B cell (primary cell): ENCODE measurements at regions not wholly inside any gene's neighbourhood (a gene's known extent, or its start where the extent isn't known, plus 50 kb on each side); places are given as distances from the start of the nearest gene placed in this dataset.

Experiments
- ATAC-seq: fragments of 200-7000 bp; cut with Tn5 transposase; one replicate; pipeline ENCODE4 v1.10.0; 2021; ENCODE audit warnings: low read depth, mild to moderate bottlenecking, moderate number of reproducible peaks, moderate library complexity
- CTCF ChIA-PET: fragments of 350-600 bp; sonication (Branson Sonifier 250); formaldehyde crosslinking; loops from one replicate; lab custom pipeline; 2021; ENCODE audit warnings: antibody characterized with exemption, inconsistent platforms; lab: Charles Lee
- POLR2A ChIA-PET: fragments of 350-600 bp; sonication (Branson Sonifier 250); formaldehyde crosslinking; loops from one replicate; lab custom pipeline; 2021; ENCODE audit warnings: antibody characterized with exemption; lab: Charles Lee
- DNase-seq: peaks from one replicate; pipeline ENCODE4 v3.0.0; 2013
- H2AFZ ChIP-seq: 2 replicates; pipeline ENCODE4 v1.6.1; 2012; ENCODE audit warnings: mild to moderate bottlenecking, low read depth, low read length; ENCODE audit not compliant: insufficient read depth, poor library complexity, severe bottlenecking
- H3K27ac ChIP-seq, 2 donors: 1 replicate in 1 of 2; 2 replicates in 1 of 2; pipeline ENCODE4 v1.5.1; 2012 to 2013; ENCODE audit warnings: low read length in 2 of 2, mild to moderate bottlenecking in 2 of 2, moderate library complexity in 1 of 2
- H3K27me3 ChIP-seq, 4 experiments: fragments of 200-600 bp in 1 of 4; sonication (generic) in 1 of 4; replicated peaks in 1 of 4; 1 replicate in 2 of 4; 2 replicates in 2 of 4; pipeline versions ENCODE4 v1.6.1 to v1.7.0; 2013 to 2016; ENCODE audit warnings: low read length in 3 of 4, mild to moderate bottlenecking in 2 of 4, mixed read lengths in 1 of 4, moderate library complexity in 1 of 4; ENCODE audit not compliant: insufficient read depth in 4 of 4, control insufficient read depth in 3 of 4; ENCODE audit errors: control extremely low read depth in 1 of 4
- H3K36me3 ChIP-seq, 2 experiments: replicated peaks in 1 of 2; 1 replicate in 1 of 2; 2 replicates in 1 of 2; pipeline versions ENCODE4 v1.6.1 to v1.7.1; 2013; ENCODE audit warnings: low read length in 1 of 2; ENCODE audit not compliant: insufficient read depth in 2 of 2, control insufficient read depth in 1 of 2; ENCODE audit errors: control extremely low read depth in 1 of 2, extremely low read depth in 1 of 2
- H3K4me1 ChIP-seq, 2 donors: fragments of 200-600 bp in 1 of 2; sonication (generic) in 1 of 2; 1 replicate in 1 of 2; 2 replicates in 1 of 2; pipeline versions ENCODE4 v1.5.1 to v1.6.1; 2013 to 2017; ENCODE audit warnings: low read length in 2 of 2; ENCODE audit not compliant: control insufficient read depth in 2 of 2, insufficient read depth in 2 of 2
- H3K4me2 ChIP-seq: replicated peaks from 2 replicates; pipeline ENCODE3; 2012; ENCODE audit warnings: mild to moderate bottlenecking, low read depth, low read length; ENCODE audit not compliant: poor library complexity, severe bottlenecking
- H3K4me3 ChIP-seq, 5 experiments: fragments of 200-600 bp in 1 of 5; sonication (generic) in 1 of 5; 1 replicate in 3 of 5; 2 replicates in 2 of 5; pipeline versions ENCODE4 v1.5.1 to v1.7.0; 2011 to 2016; ENCODE audit warnings: low read length in 4 of 5, mild to moderate bottlenecking in 4 of 5, low read depth in 2 of 5, control low read depth in 1 of 5, moderate library complexity in 1 of 5; ENCODE audit not compliant: insufficient read depth in 1 of 5; ENCODE audit errors: control extremely low read depth in 1 of 5, extremely low read depth in 1 of 5
- H3K79me2 ChIP-seq: fragments of 200-600 bp; sonication (generic); one replicate; pipeline ENCODE4 v1.6.0; 2016; ENCODE audit warnings: low read length; ENCODE audit not compliant: control insufficient read depth, insufficient read depth
- H3K9ac ChIP-seq: fragments of 200-600 bp; sonication (generic); 2 replicates; pipeline ENCODE4 v1.6.1; 2017; ENCODE audit warnings: mild to moderate bottlenecking, low read length, moderate library complexity
- H3K9me3 ChIP-seq, 3 donors: one replicate each; pipeline versions ENCODE4 v1.6.1 to v1.7.1; 2013; ENCODE audit warnings: low read length in 2 of 3; ENCODE audit not compliant: control insufficient read depth in 2 of 3, insufficient read depth in 1 of 3; ENCODE audit errors: control extremely low read depth in 1 of 3
- H4K20me1 ChIP-seq: 2 replicates; pipeline ENCODE4 v1.6.0; 2012; ENCODE audit warnings: mild to moderate bottlenecking, low read length; ENCODE audit not compliant: insufficient read depth, control insufficient read depth, poor library complexity, severe bottlenecking
- H3K27ac Mint-ChIP-seq: one replicate; pipeline ENCODE4 v1.8.0; 2021; ENCODE audit warnings: mixed read lengths
- H3K27me3 Mint-ChIP-seq: one replicate; pipeline ENCODE4 v1.8.0; 2021; ENCODE audit warnings: mixed read lengths
- H3K4me1 Mint-ChIP-seq: one replicate; pipeline ENCODE4 v1.8.0; 2021; ENCODE audit warnings: mixed read lengths
- H3K4me3 Mint-ChIP-seq: one replicate; pipeline ENCODE4 v1.8.0; 2021; ENCODE audit warnings: mixed read lengths
- H3K9me3 Mint-ChIP-seq: one replicate; pipeline ENCODE4 v1.8.0; 2022; ENCODE audit warnings: mixed read lengths; ENCODE audit not compliant: insufficient read depth
- CTCF ChIP-seq: fragments of 200-600 bp; IDR thresholded peaks from one replicate; pipeline ENCODE4 v1.8.0; 2022; ENCODE audit warnings: antibody characterized with exemption, mild to moderate bottlenecking
- EZH2 ChIP-seq: IDR thresholded peaks from 2 replicates; pipeline ENCODE4 v1.6.1; 2012; ENCODE audit warnings: borderline replicate concordance, low read depth, mild to moderate bottlenecking, moderate library complexity, low read length; ENCODE audit not compliant: insufficient read depth, poor library complexity, severe bottlenecking
- WGBS: methylation state at CpG from one replicate; pipeline ENCODE4 v1.1.5; 2013; ENCODE audit warnings: missing lambda C conversion rate; ENCODE audit not compliant: insufficient coverage; 5-methylcytosine and 5-hydroxymethylcytosine counted together
- intact Hi-C: fragments of 100-400 bp; cut with micrococcal nuclease; formaldehyde crosslinking; loops from one replicate; pipeline ENCODE4 v1.10.0; 2022

- Histone ChIP-seq H3K4me1 (no peaks in the 10 kb centered on the region), H3K27ac (no peak overlapping the region), H3K79me2 (no peaks in the 10 kb centered on the region), H3K9ac (no peak overlapping the region), H3K4me2 (no peak overlapping the region), H4K20me1 (no peaks in the 10 kb centered on the region), H2AFZ (no peak overlapping the region), H3K36me3 (no peaks in the 10 kb centered on the region), H3K4me3 (no peak overlapping the region), H3K27me3 (peaks cover 0 to 2% (median 0%) of the 10 kb centered on the region in 4 experiments), H3K9me3 (no peaks in the 10 kb centered on the region)
- H3K27me3 Mint-ChIP-seq, result no peaks in the 10 kb centered on the region
- no peaks in the 10 kb centered on the region for H3K9me3 Mint-ChIP-seq
- H3K4me3 Mint-ChIP-seq, result no peak overlapping the region
- 82% methylated on average over 2 of the region's 2 CpGs for WGBS
- ATAC-seq (no peak), DNase-seq (no peak)
- no peaks in the 10 kb centered on the region for H3K4me1 Mint-ChIP-seq
- POLR2A ChIA-PET, result no interaction called here
- intact Hi-C loops, result no loop called here
- no peak for TF ChIP-seq EZH2
- no peak for TF ChIP-seq CTCF
- no peak overlapping the region for H3K27ac Mint-ChIP-seq
- CTCF ChIA-PET, result no interaction called here
Observed at GRCh38 chr11:92692826-92693546, 276.5 kb upstream of the MTNR1B start.

- no peaks in the 10 kb centered on the region for H4K20me1 ChIP-seq
- intact Hi-C loops, result no loop called here
- no peak overlapping the region for H2AFZ ChIP-seq
- no peak overlapping the region for H3K27ac Mint-ChIP-seq
- ChIA-PET CTCF (no interaction called here), POLR2A (no interaction called here)
- no CpG with 5 or more reads among the region's 1 CpG for WGBS
- H3K4me3 ChIP-seq, result no peak overlapping the region
- ATAC-seq (no peak), DNase-seq (no peak)
- H3K4me1 ChIP-seq, result no peaks in the 10 kb centered on the region
- H3K9me3 ChIP-seq, result no peaks in the 10 kb centered on the region
- H3K4me3 Mint-ChIP-seq, result no peak overlapping the region
- H3K9ac ChIP-seq, result no peak overlapping the region
- no peaks in the 10 kb centered on the region for H3K79me2 ChIP-seq
- H3K4me1 Mint-ChIP-seq, result no peaks in the 10 kb centered on the region
- no peaks in the 10 kb centered on the region for H3K36me3 ChIP-seq
- TF ChIP-seq EZH2 (no peak), CTCF (no peak)
- H3K4me2 ChIP-seq, result no peak overlapping the region
- no peaks in the 10 kb centered on the region for H3K27me3 Mint-ChIP-seq
- H3K27me3 ChIP-seq, result peaks cover 0 to 2% (median 0%) of the 10 kb centered on the region in 4 experiments
- no peaks in the 10 kb centered on the region for H3K9me3 Mint-ChIP-seq
- no peak overlapping the region for H3K27ac ChIP-seq
Observed at GRCh38 chr11:92696076-92696475, 273.4 kb upstream of the MTNR1B start.
